Smooth muscle cell (in vitro differentiated cells): ENCODE measurements at regions not wholly inside any gene's neighbourhood (a gene's known extent, or its start where the extent isn't known, plus 50 kb on each side); places are given as distances from the start of the nearest gene placed in this dataset.
A peak's percentile ranks its signal among the peaks of the same experiment; 100 is the strongest.

Experiments
- DNase-seq: peaks from one replicate; lab custom pipeline; 2025; ENCODE audit not compliant: unreplicated experiment; lab: John Stamatoyannopoulos, UW
- H2AFZ ChIP-seq: fragments of 200-600 bp; sonication (generic); 2 replicates; pipeline ENCODE4 v1.6.0; 2016; ENCODE audit warnings: antibody characterized with exemption, low read depth, mild to moderate bottlenecking
- H3F3A ChIP-seq: fragments of 200-600 bp; sonication (generic); 2 replicates; pipeline ENCODE4 v1.6.0; 2017; ENCODE audit warnings: antibody characterized with exemption, low read depth
- H3K27ac ChIP-seq: fragments of 200-600 bp; sonication (generic); 2 replicates; pipeline ENCODE4 v1.5.1; 2016; ENCODE audit warnings: low read depth, mild to moderate bottlenecking
- H3K27me3 ChIP-seq: fragments of 200-600 bp; sonication (generic); 2 replicates; pipeline ENCODE4 v1.6.1; 2016; ENCODE audit warnings: low read depth, mild to moderate bottlenecking
- H3K36me3 ChIP-seq: fragments of 200-600 bp; sonication (generic); 2 replicates; pipeline ENCODE4 v1.5.1; 2016; ENCODE audit warnings: low read depth
- H3K4me1 ChIP-seq: fragments of 200-600 bp; sonication (generic); 2 replicates; pipeline ENCODE4 v1.5.1; 2016; ENCODE audit warnings: low read depth
- H3K4me2 ChIP-seq: fragments of 200-600 bp; sonication (generic); 2 replicates; pipeline ENCODE4 v1.6.0; 2016; ENCODE audit warnings: mild to moderate bottlenecking
- H3K4me3 ChIP-seq: fragments of 200-600 bp; sonication (generic); 2 replicates; pipeline ENCODE4 v1.5.1; 2016; ENCODE audit warnings: mild to moderate bottlenecking
- H3K79me2 ChIP-seq: fragments of 200-600 bp; sonication (generic); 2 replicates; pipeline ENCODE4 v1.6.0; 2016; ENCODE audit warnings: low read depth, mild to moderate bottlenecking
- H3K9ac ChIP-seq: fragments of 200-600 bp; sonication (generic); 2 replicates; pipeline ENCODE4 v1.6.0; 2016; ENCODE audit warnings: low read depth
- H3K9me3 ChIP-seq: fragments of 200-600 bp; sonication (generic); replicated peaks from 2 replicates; pipeline ENCODE4 v1.5.1; 2016; ENCODE audit warnings: low read depth
- H4K20me1 ChIP-seq: fragments of 200-600 bp; sonication (generic); 2 replicates; pipeline ENCODE4 v1.6.0; 2016; ENCODE audit warnings: low read depth
- WGBS: methylation state at CpG from one replicate; pipeline ENCODE4 v1.1.7; 2016; ENCODE audit warnings: low lambda C conversion rate; 5-methylcytosine and 5-hydroxymethylcytosine counted together
- TF ChIP-seq, protein P1 (sequence below): fragments of 200-600 bp; sonication (generic); IDR thresholded peaks from 2 replicates; pipeline ENCODE4 v1.5.1; 2017; ENCODE audit warnings: borderline replicate concordance, mild to moderate bottlenecking, antibody characterized with exemption; ENCODE audit not compliant: insufficient read depth, poor library complexity, severe bottlenecking

DNA sequence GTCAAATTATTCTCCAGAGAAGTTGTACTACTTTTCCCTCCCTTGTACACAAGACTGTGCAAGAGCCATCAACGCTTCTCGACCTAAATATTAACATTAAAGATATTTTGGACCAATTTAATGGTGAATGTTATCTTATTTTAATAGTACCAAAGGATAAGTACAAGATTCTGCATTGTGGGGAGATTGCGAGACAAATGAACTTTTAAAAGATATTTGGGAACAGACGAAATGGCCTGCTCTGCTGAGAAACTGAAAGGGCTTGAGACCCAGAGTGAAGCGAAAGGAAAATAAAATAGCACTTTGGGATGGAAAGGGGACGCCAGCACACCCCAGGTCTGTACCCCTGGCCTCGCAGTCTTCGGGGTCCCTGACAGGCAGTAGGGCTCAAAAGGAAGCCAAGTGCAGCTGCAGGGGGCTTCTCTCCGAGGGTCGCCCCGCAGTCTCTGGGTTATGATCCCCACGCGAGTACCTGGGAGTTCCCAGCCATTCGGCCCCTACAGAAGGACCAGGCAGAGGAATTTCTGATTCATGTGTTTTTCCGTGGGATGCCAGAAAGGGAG, 97.6 kb upstream of the VGLL3 start:
- TF ChIP-seq, protein P1, sequence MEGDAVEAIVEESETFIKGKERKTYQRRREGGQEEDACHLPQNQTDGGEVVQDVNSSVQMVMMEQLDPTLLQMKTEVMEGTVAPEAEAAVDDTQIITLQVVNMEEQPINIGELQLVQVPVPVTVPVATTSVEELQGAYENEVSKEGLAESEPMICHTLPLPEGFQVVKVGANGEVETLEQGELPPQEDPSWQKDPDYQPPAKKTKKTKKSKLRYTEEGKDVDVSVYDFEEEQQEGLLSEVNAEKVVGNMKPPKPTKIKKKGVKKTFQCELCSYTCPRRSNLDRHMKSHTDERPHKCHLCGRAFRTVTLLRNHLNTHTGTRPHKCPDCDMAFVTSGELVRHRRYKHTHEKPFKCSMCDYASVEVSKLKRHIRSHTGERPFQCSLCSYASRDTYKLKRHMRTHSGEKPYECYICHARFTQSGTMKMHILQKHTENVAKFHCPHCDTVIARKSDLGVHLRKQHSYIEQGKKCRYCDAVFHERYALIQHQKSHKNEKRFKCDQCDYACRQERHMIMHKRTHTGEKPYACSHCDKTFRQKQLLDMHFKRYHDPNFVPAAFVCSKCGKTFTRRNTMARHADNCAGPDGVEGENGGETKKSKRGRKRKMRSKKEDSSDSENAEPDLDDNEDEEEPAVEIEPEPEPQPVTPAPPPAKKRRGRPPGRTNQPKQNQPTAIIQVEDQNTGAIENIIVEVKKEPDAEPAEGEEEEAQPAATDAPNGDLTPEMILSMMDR = no peak
- no peaks in the 10 kb centered on the region for H4K20me1 ChIP-seq
- H3K79me2 ChIP-seq = no peaks in the 10 kb centered on the region
- no peak overlapping the region for H2AFZ ChIP-seq
- H3K36me3 ChIP-seq = no peaks in the 10 kb centered on the region
- H3K4me1 ChIP-seq = no peaks in the 10 kb centered on the region
- no peak overlapping the region for H3K4me2 ChIP-seq
- no peak overlapping the region for H3K27ac ChIP-seq
- H3K27me3 ChIP-seq = no peaks in the 10 kb centered on the region
- WGBS = 96% methylated on average over 15 of the region's 15 CpGs
- H3K4me3 ChIP-seq = no peak overlapping the region
- H3K9me3 ChIP-seq = no peaks in the 10 kb centered on the region
- no peak overlapping the region for H3K9ac ChIP-seq
- DNase-seq = no peak
- no peaks in the 10 kb centered on the region for H3F3A ChIP-seq

- Histone ChIP-seq H4K20me1 (no peaks in the 10 kb centered on the region), H2AFZ (peak overlapping the region; percentile 3), H3K4me3 (no peak overlapping the region), H3K27me3 (no peaks in the 10 kb centered on the region), H3K36me3 (no peaks in the 10 kb centered on the region), H3K4me2 (no peak overlapping the region), H3K9me3 (no peaks in the 10 kb centered on the region), H3F3A (no peaks in the 10 kb centered on the region), H3K9ac (no peak overlapping the region), H3K27ac (no peak overlapping the region), H3K4me1 (no peaks in the 10 kb centered on the region), H3K79me2 (no peaks in the 10 kb centered on the region)
- TF ChIP-seq, protein P1 = no peak
- DNase-seq = no peak
- 95% methylated on average over 5 of the region's 5 CpGs for WGBS
These were observed 93.9 kb upstream of the VGLL3 start for GRCh38 chr3:87084868-87085267.

- Histone ChIP-seq H3K27me3 (no peaks in the 10 kb centered on the region), H3K79me2 (no peaks in the 10 kb centered on the region), H3K9ac (no peak overlapping the region), H3K4me2 (peak overlapping the region; percentile 8), H4K20me1 (no peaks in the 10 kb centered on the region), H3K9me3 (no peaks in the 10 kb centered on the region), H3F3A (no peaks in the 10 kb centered on the region), H3K4me3 (no peak overlapping the region), H3K36me3 (no peaks in the 10 kb centered on the region), H2AFZ (peak overlapping the region; percentile 14), H3K27ac (no peak overlapping the region), H3K4me1 (no peaks in the 10 kb centered on the region)
- TF ChIP-seq, protein P1 = peak; percentile 70
- WGBS = 36% methylated on average over 6 of the region's 6 CpGs
- no peak for DNase-seq
These were observed 92.0 kb upstream of the VGLL3 start for GRCh38 chr3:87082796-87083440.

GRCh38 chr3:87077355-87077754, 86.4 kb upstream of the VGLL3 start:
- Histone ChIP-seq H3K9ac (peak overlapping the region; percentile 62), H3K36me3 (no peaks in the 10 kb centered on the region), H3K9me3 (no peaks in the 10 kb centered on the region), H3K27me3 (no peaks in the 10 kb centered on the region), H3K4me3 (no peak overlapping the region), H3K4me1 (no peaks in the 10 kb centered on the region), H2AFZ (no peak overlapping the region), H3K27ac (peak overlapping the region; percentile 68), H3K4me2 (peak overlapping the region; percentile 67), H3F3A (no peaks in the 10 kb centered on the region), H3K79me2 (no peaks in the 10 kb centered on the region), H4K20me1 (no peaks in the 10 kb centered on the region)
- no peak for DNase-seq
- 83% methylated on average over 2 of the region's 2 CpGs for WGBS
- TF ChIP-seq, protein P1 = no peak
